Neuronal stem cell (in vitro differentiated cells): ENCODE measurements at regions not wholly inside any gene's neighbourhood (a gene's known extent, or its start where the extent isn't known, plus 50 kb on each side); places are given as distances from the start of the nearest gene placed in this dataset.

Source experiments
- DNase-seq: peaks from one replicate; pipeline ENCODE4 v3.0.0-alpha.2; 2013; ENCODE audit warnings: low spot score
- H2AFZ ChIP-seq: one replicate; pipeline ENCODE4 v1.6.1; 2013; ENCODE audit warnings: mild to moderate bottlenecking, low read length, inconsistent platforms
- H2AK5ac ChIP-seq: 2 replicates; pipeline ENCODE4 v1.6.1; 2013; ENCODE audit warnings: low read depth, mild to moderate bottlenecking, inconsistent platforms, low read length, moderate library complexity, mixed read lengths
- H2BK120ac ChIP-seq: 2 replicates; pipeline ENCODE4 v1.6.1; 2013; ENCODE audit warnings: low read depth, mild to moderate bottlenecking, inconsistent platforms, low read length, moderate library complexity, mixed read lengths
- H2BK12ac ChIP-seq: one replicate; pipeline ENCODE4 v1.6.1; 2013; ENCODE audit warnings: low read length, inconsistent platforms
- H2BK15ac ChIP-seq: 2 replicates; pipeline ENCODE4 v1.6.1; 2013; ENCODE audit warnings: mild to moderate bottlenecking, low read length, inconsistent platforms, mixed read lengths
- H2BK5ac ChIP-seq: one replicate; pipeline ENCODE4 v1.6.1; 2013; ENCODE audit warnings: inconsistent platforms, mild to moderate bottlenecking, low read length, moderate library complexity
- H3K14ac ChIP-seq: one replicate; pipeline ENCODE4 v1.6.1; 2013; ENCODE audit warnings: low read length, inconsistent platforms
- H3K18ac ChIP-seq: 2 replicates; pipeline ENCODE4 v1.6.1; 2013; ENCODE audit warnings: low read length, inconsistent platforms
- H3K23ac ChIP-seq: 2 replicates; pipeline ENCODE4 v1.6.1; 2013; ENCODE audit warnings: low read depth, mild to moderate bottlenecking, mixed read lengths, low read length, inconsistent platforms; ENCODE audit not compliant: poor library complexity
- H3K27ac ChIP-seq: replicated peaks from 3 replicates; pipeline ENCODE4 v1.5.1; 2013; ENCODE audit warnings: low read length, inconsistent platforms
- H3K27me3 ChIP-seq, 3 experiments: 2 replicates each; pipeline ENCODE4 v1.6.1; 2013; ENCODE audit warnings: low read length in 3 of 3, mild to moderate bottlenecking in 2 of 3, inconsistent platforms in 1 of 3, low read depth in 1 of 3, mixed read lengths in 1 of 3, moderate library complexity in 1 of 3; ENCODE audit not compliant: control insufficient read depth in 3 of 3, insufficient read depth in 3 of 3
- H3K36me3 ChIP-seq, 2 donors: replicated peaks in 1 of 2; 2 replicates each; pipeline ENCODE4 v1.6.1; 2013; ENCODE audit warnings: low read length in 2 of 2; ENCODE audit not compliant: control insufficient read depth in 2 of 2, insufficient read depth in 2 of 2
- H3K4ac ChIP-seq: 2 replicates; pipeline ENCODE4 v1.6.1; 2013; ENCODE audit warnings: inconsistent platforms, mild to moderate bottlenecking, low read length, moderate library complexity
- H3K4me1 ChIP-seq, 2 donors: 1 replicate in 1 of 2; 2 replicates in 1 of 2; pipeline ENCODE4 v1.6.1; 2013; ENCODE audit warnings: low read length in 2 of 2, low read depth in 1 of 2; ENCODE audit not compliant: control insufficient read depth in 2 of 2, insufficient read depth in 1 of 2
- H3K4me2 ChIP-seq: one replicate; pipeline ENCODE4 v1.6.1; 2013; ENCODE audit warnings: mild to moderate bottlenecking, low read length, inconsistent platforms; ENCODE audit not compliant: insufficient read depth, poor library complexity, severe bottlenecking
- H3K4me3 ChIP-seq, 2 donors: 2 replicates each; pipeline ENCODE4 v1.5.1; 2013; ENCODE audit warnings: low read length in 2 of 2, mild to moderate bottlenecking in 2 of 2, inconsistent platforms in 1 of 2, moderate library complexity in 1 of 2
- H3K79me1 ChIP-seq: one replicate; pipeline ENCODE4 v1.6.1; 2013; ENCODE audit warnings: low read depth, mild to moderate bottlenecking, inconsistent platforms, low read length, moderate library complexity
- H3K9ac ChIP-seq: one replicate; pipeline ENCODE4 v1.6.1; 2013; ENCODE audit warnings: mild to moderate bottlenecking, low read depth, low read length, inconsistent platforms; ENCODE audit not compliant: poor library complexity
- H3K9me3 ChIP-seq, 2 donors: replicated peaks in 1 of 2; 2 replicates each; pipeline versions ENCODE3 to v1.6.1; 2013; ENCODE audit warnings: low read length in 2 of 2, mild to moderate bottlenecking in 2 of 2, inconsistent platforms in 1 of 2, low read depth in 1 of 2, mixed read lengths in 1 of 2, moderate library complexity in 1 of 2; ENCODE audit not compliant: control insufficient read depth in 2 of 2, insufficient read depth in 1 of 2
- H4K8ac ChIP-seq: one replicate; pipeline ENCODE4 v1.6.1; 2013; ENCODE audit warnings: low read depth, mild to moderate bottlenecking, inconsistent platforms, low read length, moderate library complexity
- H4K91ac ChIP-seq: one replicate; pipeline ENCODE4 v1.6.1; 2013; ENCODE audit warnings: low read length, low read depth, mild to moderate bottlenecking, inconsistent platforms; ENCODE audit not compliant: poor library complexity
- WGBS, 2 donors: extraction: QIAGEN DNeasy Blood & Tissue Kit; methylation state at CpG; one replicate each; pipeline ENCODE4 v1.1.7; 2013; ENCODE audit warnings: missing lambda C conversion rate in 2 of 2, mixed read lengths in 1 of 2; ENCODE audit not compliant: insufficient read length in 2 of 2, insufficient replicate concordance in 1 of 2; ENCODE audit errors: extremely low coverage in 2 of 2; 5-methylcytosine and 5-hydroxymethylcytosine counted together

DNA sequence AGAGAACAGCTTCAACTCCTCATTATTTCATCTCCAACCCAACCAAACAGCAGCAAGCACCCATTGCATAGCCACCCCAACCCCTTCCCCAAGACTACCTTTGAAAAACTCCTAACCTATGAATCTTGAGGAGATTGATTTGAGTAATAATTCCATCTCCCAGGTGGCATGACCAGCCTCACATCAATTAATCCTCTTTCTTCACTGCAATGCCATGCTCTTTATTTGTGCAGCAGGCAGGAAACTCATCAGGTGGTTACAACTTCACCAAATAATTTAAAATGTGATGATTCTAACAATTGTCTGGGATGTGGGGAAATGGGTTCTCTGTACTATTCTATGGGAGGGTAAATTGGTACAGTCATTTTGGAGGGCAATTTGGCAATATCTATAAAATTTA lies 68.1 kb upstream of the POMGNT2 start:
- Histone ChIP-seq H3K27ac (no peak overlapping the region), H4K91ac (no peak overlapping the region), H2AFZ (no peak overlapping the region), H2BK5ac (no peak overlapping the region), H3K4me2 (no peak overlapping the region), H3K9me3 (no peaks in the 10 kb centered on the region), H3K27me3 (peaks cover 0 to 4% (median 0%) of the 10 kb centered on the region in 3 experiments), H3K18ac (no peak overlapping the region), H3K4me1 (no peaks in the 10 kb centered on the region), H2BK12ac (no peak overlapping the region), H3K79me1 (no peaks in the 10 kb centered on the region), H2BK120ac (no peak overlapping the region), H2AK5ac (no peak overlapping the region), H4K8ac (no peak overlapping the region), H3K4me3 (no peak overlapping the region), H3K23ac (no peak overlapping the region), H3K14ac (no peak overlapping the region), H2BK15ac (no peak overlapping the region), H3K36me3 (no peaks in the 10 kb centered on the region), H3K9ac (no peak overlapping the region), H3K4ac (no peak overlapping the region)
- no peak for DNase-seq

DNA sequence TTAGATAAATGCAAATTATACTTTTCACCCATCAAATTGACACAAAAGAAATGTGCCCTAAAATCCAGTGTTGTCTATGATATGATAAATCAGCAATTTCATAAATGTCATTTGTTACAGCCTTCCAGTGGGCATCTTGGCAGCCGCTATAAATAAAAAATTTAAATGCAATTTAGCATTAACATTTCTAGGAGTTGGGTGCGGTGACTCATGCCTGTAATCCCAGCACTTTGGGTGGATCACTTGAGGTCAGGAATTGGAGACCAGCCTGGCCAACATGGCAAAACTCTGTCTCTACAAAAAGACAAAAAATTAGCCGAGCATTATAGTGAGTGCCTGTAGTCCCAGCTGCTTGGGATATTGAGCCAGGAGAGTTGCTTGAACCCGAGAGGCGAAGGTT lies 65.9 kb upstream of the POMGNT2 start:
- no peak for DNase-seq
- Histone ChIP-seq H3K9me3 (no peaks in the 10 kb centered on the region), H3K23ac (no peak overlapping the region), H3K4me2 (no peak overlapping the region), H4K8ac (no peak overlapping the region), H3K27me3 (peaks cover 0 to 3% (median 0%) of the 10 kb centered on the region in 3 experiments), H3K79me1 (no peaks in the 10 kb centered on the region), H3K18ac (no peak overlapping the region), H2BK15ac (no peak overlapping the region), H3K36me3 (no peaks in the 10 kb centered on the region), H3K27ac (no peak overlapping the region), H3K4me3 (no peak overlapping the region), H3K14ac (no peak overlapping the region), H2BK5ac (no peak overlapping the region), H3K4me1 (no peaks in the 10 kb centered on the region), H4K91ac (no peak overlapping the region), H2AFZ (no peak overlapping the region), H2AK5ac (no peak overlapping the region), H3K9ac (no peak overlapping the region), H3K4ac (no peak overlapping the region), H2BK12ac (no peak overlapping the region), H2BK120ac (no peak overlapping the region)
- no CpG with 5 or more reads among the region's 5 CpGs for WGBS, 2 donors

DNA sequence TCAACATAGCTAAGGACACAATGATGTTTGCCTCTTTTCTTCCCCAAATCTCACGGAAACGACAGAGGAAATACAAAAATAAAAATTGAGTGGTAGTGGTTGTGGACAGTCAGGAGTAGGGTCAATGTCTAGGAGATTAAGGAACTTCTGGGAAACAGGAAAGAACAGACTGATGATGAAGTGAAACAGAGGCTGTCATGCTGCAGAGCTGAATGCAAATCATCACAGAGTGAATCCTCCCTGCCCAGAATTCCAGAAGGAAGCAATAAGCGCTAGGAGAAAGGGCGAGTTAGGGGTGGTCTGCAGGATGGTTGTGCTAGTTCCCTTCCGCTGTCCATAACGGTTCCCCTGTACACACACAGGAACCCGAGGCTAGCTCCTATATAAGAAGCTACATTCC lies 64.7 kb upstream of the POMGNT2 start:
- H4K91ac ChIP-seq, result no peak overlapping the region
- no peaks in the 10 kb centered on the region for H3K27me3 ChIP-seq
- no peaks in the 10 kb centered on the region for H3K79me1 ChIP-seq
- no peak overlapping the region for H3K18ac ChIP-seq
- no peaks in the 10 kb centered on the region for H3K4me1 ChIP-seq
- no peak overlapping the region for H3K23ac ChIP-seq
- no peak overlapping the region for H3K4ac ChIP-seq
- no peak overlapping the region for H3K27ac ChIP-seq
- H2AFZ ChIP-seq, result no peak overlapping the region
- H3K4me2 ChIP-seq, result no peak overlapping the region
- no CpG with 5 or more reads among the region's 7 CpGs for WGBS, 2 donors
- no peak overlapping the region for H4K8ac ChIP-seq
- H2BK12ac ChIP-seq, result no peak overlapping the region
- no peak overlapping the region for H2AK5ac ChIP-seq
- H3K14ac ChIP-seq, result no peak overlapping the region
- DNase-seq, result no peak
- H3K4me3 ChIP-seq, result no peak overlapping the region
- peaks cover 0 to 2% of the 10 kb centered on the region in 2 donors for H3K9me3 ChIP-seq
- H2BK15ac ChIP-seq, result no peak overlapping the region
- H2BK120ac ChIP-seq, result no peak overlapping the region
- no peaks in the 10 kb centered on the region for H3K36me3 ChIP-seq
- no peak overlapping the region for H2BK5ac ChIP-seq
- no peak overlapping the region for H3K9ac ChIP-seq

DNA sequence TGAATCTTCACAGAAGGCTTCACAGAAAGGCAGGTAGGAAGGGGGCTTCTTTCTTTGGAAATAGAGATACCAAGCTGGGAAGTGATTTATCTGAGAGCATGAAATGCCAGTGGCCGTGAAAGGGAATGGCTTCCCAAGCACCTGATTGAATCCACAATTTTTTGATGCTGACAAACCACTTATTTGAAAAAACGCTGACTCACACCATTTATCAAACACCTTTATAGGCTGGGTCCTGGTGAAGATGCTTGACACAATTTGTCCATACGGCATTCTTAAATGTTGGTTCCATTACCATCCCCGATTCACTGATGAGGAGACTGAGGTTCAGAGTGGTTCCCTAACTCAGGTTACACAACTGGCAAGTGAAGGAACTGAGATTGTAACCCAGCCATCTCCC lies 64.1 kb upstream of the POMGNT2 start:
- no peak overlapping the region for H4K91ac ChIP-seq
- no peak overlapping the region for H3K18ac ChIP-seq
- H3K27me3 ChIP-seq, result no peaks in the 10 kb centered on the region
- H3K4me3 ChIP-seq, result no peak overlapping the region
- H3K36me3 ChIP-seq, result no peaks in the 10 kb centered on the region
- no peak overlapping the region for H2BK12ac ChIP-seq
- H2AK5ac ChIP-seq, result no peak overlapping the region
- H3K79me1 ChIP-seq, result no peaks in the 10 kb centered on the region
- no peak overlapping the region for H3K4me2 ChIP-seq
- H2AFZ ChIP-seq, result no peak overlapping the region
- no peak overlapping the region for H3K27ac ChIP-seq
- no CpG with 5 or more reads among the region's 4 CpGs for WGBS, 2 donors
- no peak overlapping the region for H3K14ac ChIP-seq
- no peak for DNase-seq
- no peak overlapping the region for H4K8ac ChIP-seq
- no peak overlapping the region for H3K23ac ChIP-seq
- no peak overlapping the region for H3K9ac ChIP-seq
- peaks cover 0 to 2% of the 10 kb centered on the region in 2 donors for H3K9me3 ChIP-seq
- no peaks in the 10 kb centered on the region for H3K4me1 ChIP-seq
- H3K4ac ChIP-seq, result no peak overlapping the region
- no peak overlapping the region for H2BK120ac ChIP-seq
- H2BK5ac ChIP-seq, result no peak overlapping the region
- no peak overlapping the region for H2BK15ac ChIP-seq
